Heart right ventricle (tissue), 16 donors: ENCODE measurements at regions not wholly inside any gene's neighbourhood (a gene's known extent, or its start where the extent isn't known, plus 50 kb on each side); places are given as distances from the start of the nearest gene placed in this dataset.

Experiments used
- ATAC-seq, 8 donors: fragments of 200-7000 bp; cut with Tn5 transposase; one replicate each; pipeline ENCODE4 v1.9.1; 2020; ENCODE audit warnings: mild to moderate bottlenecking in 8 of 8, moderate library complexity in 8 of 8, moderate number of reproducible peaks in 1 of 8
- DNase-seq, 2 donors: peaks; one replicate each; pipeline ENCODE4 v3.0.0-alpha.2; 2020
- H3K27ac ChIP-seq, 10 donors: fragments of 200-600 bp; sonication (generic) in 2 of 10; one replicate each; pipeline versions ENCODE4 v1.5.0 to v1.8.0; 2020 to 2022; ENCODE audit warnings: mild to moderate bottlenecking in 3 of 10
- H3K27me3 ChIP-seq, 7 donors: fragments of 200-600 bp; one replicate each; pipeline ENCODE4 v1.8.0; 2021 to 2022; ENCODE audit warnings: mild to moderate bottlenecking in 2 of 7
- H3K36me3 ChIP-seq, 9 donors: fragments of 200-600 bp; sonication (generic) in 1 of 9; one replicate each; pipeline versions ENCODE4 v1.5.0 to v1.8.0; 2020 to 2022; ENCODE audit warnings: mild to moderate bottlenecking in 2 of 9
- H3K4me1 ChIP-seq, 9 donors: fragments of 200-600 bp; sonication (generic) in 1 of 9; one replicate each; pipeline versions ENCODE4 v1.5.0 to v1.8.0; 2020 to 2022; ENCODE audit warnings: mild to moderate bottlenecking in 4 of 9
- H3K4me3 ChIP-seq, 10 donors: fragments of 200-600 bp; sonication (generic) in 2 of 10; one replicate each; pipeline versions ENCODE4 v1.5.0 to v1.8.0; 2020 to 2022; ENCODE audit warnings: mild to moderate bottlenecking in 7 of 10, moderate library complexity in 2 of 10
- H3K9me3 ChIP-seq, 11 donors: fragments of 200-600 bp in 10 of 11; sonication (generic) in 2 of 11; one replicate each; pipeline versions ENCODE4 v1.5.0 to v1.8.0; 2013 to 2022; ENCODE audit warnings: mild to moderate bottlenecking in 2 of 11, control low read depth in 1 of 11, moderate library complexity in 1 of 11
- CTCF ChIP-seq, 9 donors: fragments of 200-600 bp; sonication (generic) in 2 of 9; IDR thresholded peaks; one replicate each; pipeline versions ENCODE4 v1.5.0 to v1.8.0; 2021 to 2022; ENCODE audit warnings: antibody characterized with exemption in 9 of 9, mild to moderate bottlenecking in 5 of 9, moderate library complexity in 1 of 9
- whole genome bisulfite sequencing, 2 donors: extraction: QIAGEN DNeasy Blood & Tissue Kit; methylation state at CpG; one replicate each; pipeline ENCODE4 v1.1.7; 2013; ENCODE audit warnings: inconsistent platforms in 1 of 2; 5-methylcytosine and 5-hydroxymethylcytosine counted together
- intact Hi-C, 10 donors: fragments of 100-400 bp; cut with DNase I; formaldehyde crosslinking; loops; one replicate each; pipeline versions ENCODE4 v1.11.1 to v1.14.2; 2022
- donor health status: Arrhythmogenic right ventricular cardiomyopathy.
- donor health status: ischemic (EF 13 %, LVEDD 7.1; RV severe dilation, severe dysfunction).
- donor health status: healthy with polysubstance abuse.
- donor health status: DM: no; HTN: yes; CAD: no.
- donor health status: DM: no; HTN: no; CAD: no.
- donor health status: ischemic (EF 25% LVEDD 6.9; RV normal size, moderate dysfunction).
- donor health status: ischemic (EF 25% LVEDD 5.7; RV mildly dilated, moderate dysfunction).
- donor health status: healthy.
- donor health status: DM: yes; HTN: yes; CAD: no.
- donor health status: Ischemic cardiomyopathy.
- donor health status: ischemic (EF 35%, LVEDD 5.7; RV mildly dilated, moderate dysfunction).
- donor health status: nonischemic (EF 11% LVEDD 7.7; RV severe dilation, severe dysfunction).
- donor health status: DM: yes; HTN: yes; CAD: no.
- donor health status: PGD.
- donor health status: ischemic (EF 29% LVEDD 5.4; RV normal size, mild dysfunction).
- donor health status: nonischemic (EF 23%, LVEDD 6.1; RV moderate dilation, normal function).

- ATAC-seq, result no peak
Observed at GRCh38 chr2:22810602-22811001, 574.4 kb upstream of the KLHL29 start.

DNA sequence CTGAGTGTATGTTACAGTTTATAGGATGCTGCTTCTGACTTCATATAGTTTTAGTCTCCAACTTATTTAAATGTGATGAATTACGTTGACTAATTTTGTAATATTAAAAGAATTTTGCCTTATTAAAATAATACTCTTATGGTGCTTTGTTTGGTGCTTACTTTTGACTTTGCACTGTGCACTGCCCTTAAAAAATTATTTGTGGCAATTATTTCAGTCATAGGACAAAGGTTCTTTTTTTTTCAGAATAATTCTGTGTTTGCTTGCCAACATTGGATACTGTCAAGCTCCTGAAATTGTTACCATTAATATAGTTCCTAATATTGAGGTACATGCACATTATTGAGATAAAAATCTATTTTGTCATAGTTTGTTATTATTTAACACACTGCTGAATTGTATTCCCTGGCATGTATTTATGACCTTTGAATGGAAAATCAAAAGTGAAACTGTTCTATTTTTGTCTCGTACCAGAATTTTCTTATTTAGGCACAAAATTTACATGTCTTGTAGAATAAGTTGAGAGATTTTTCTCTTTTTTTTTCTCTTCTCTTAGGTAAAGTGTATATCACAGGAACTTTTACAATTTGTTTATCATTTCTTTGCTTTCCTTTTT lies 572.8 kb upstream of the KLHL29 start:
- no peak for ATAC-seq
- peaks cover 0 to 4% (median 0%) of the 10 kb centered on the region in 11 donors for H3K9me3 ChIP-seq
- H3K36me3 ChIP-seq, result no peaks in the 10 kb centered on the region
- intact Hi-C loops, result no loop called here
- no peak for DNase-seq
- H3K27ac ChIP-seq, result no peak overlapping the region
- TF ChIP-seq CTCF (IDR thresholded peaks at IDR 0.05), result no peak
- peaks cover 0 to 5% (median 0%) of the 10 kb centered on the region in 7 donors for H3K27me3 ChIP-seq
- no peaks in the 10 kb centered on the region for H3K4me1 ChIP-seq
- WGBS, 2 donors, result 55 to 65% methylated on average over 2 of the region's 2 CpGs
- no peak overlapping the region for H3K4me3 ChIP-seq

More at GRCh38 chr2:22810602-22811001, 574.4 kb upstream of the KLHL29 start:
- DNase-seq, result no peak
- intact Hi-C loops, result no loop called here
- no peak for TF ChIP-seq CTCF (IDR thresholded peaks at IDR 0.05)
- Histone ChIP-seq H3K36me3 (no peaks in the 10 kb centered on the region), H3K27ac (no peak overlapping the region), H3K27me3 (peaks cover 0 to 5% (median 0%) of the 10 kb centered on the region in 7 donors), H3K9me3 (peaks cover 0 to 16% (median 0%) of the 10 kb centered on the region in 11 donors), H3K4me1 (no peaks in the 10 kb centered on the region), H3K4me3 (no peak overlapping the region)
- WGBS, 2 donors, result 70 to 74% methylated on average over 2 of the region's 2 CpGs

DNA sequence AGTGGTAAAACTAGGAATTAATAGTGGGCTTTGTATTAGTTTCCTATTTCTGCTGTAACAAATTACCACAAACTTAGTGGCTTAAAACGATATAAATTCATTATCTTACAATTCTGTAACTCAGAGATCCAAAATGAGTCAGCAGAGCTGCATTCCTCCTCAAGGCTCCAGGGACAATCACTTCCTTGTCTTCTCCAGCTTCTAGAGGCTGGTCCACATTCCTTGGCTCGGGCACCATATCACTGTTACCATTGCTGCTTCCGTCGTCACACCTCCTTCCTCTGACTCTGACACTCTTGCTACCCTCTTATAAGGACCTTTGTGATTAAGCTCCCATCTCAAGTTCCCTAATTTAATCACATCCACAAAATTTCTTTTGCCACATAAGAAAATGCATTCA lies 567.8 kb upstream of the KLHL29 start:
- no peak for DNase-seq
- Histone ChIP-seq H3K4me1 (no peaks in the 10 kb centered on the region), H3K4me3 (no peak overlapping the region), H3K9me3 (no peaks in the 10 kb centered on the region), H3K27ac (no peak overlapping the region), H3K36me3 (no peaks in the 10 kb centered on the region), H3K27me3 (peaks cover 0 to 5% (median 0%) of the 10 kb centered on the region in 7 donors)
- ATAC-seq, result peak in 1 of 8 donors; percentile 48
- intact Hi-C loops, result no loop called here
- 32 to 40% methylated on average over 4 of the region's 4 CpGs for WGBS, 2 donors
- TF ChIP-seq CTCF (IDR thresholded peaks at IDR 0.05), result no peak

DNA sequence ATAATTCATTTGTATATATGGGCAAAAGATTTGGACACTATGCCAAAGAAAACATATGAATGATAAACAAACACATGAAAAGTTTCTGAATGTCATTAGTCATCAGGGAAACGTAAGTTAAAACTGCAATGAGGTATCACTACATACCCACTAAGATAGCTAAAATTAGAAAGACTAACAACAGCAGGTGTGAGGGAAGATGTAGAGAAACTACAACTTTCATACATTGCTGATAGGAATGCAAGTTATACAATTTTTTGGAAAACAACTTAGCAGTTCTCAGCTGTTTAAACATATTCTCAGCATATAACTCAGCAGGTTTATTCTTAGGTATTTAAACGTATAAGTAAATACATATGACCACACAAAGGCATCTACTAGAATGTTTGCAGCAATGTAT lies 563.5 kb upstream of the KLHL29 start:
- Histone ChIP-seq H3K4me3 (no peak overlapping the region), H3K4me1 (no peaks in the 10 kb centered on the region), H3K9me3 (no peaks in the 10 kb centered on the region), H3K27me3 (peaks cover 0 to 4% (median 0%) of the 10 kb centered on the region in 7 donors), H3K36me3 (no peaks in the 10 kb centered on the region), H3K27ac (no peak overlapping the region)
- TF ChIP-seq CTCF (IDR thresholded peaks at IDR 0.05), result no peak
- 52 to 62% methylated on average over 2 of the region's 2 CpGs for WGBS, 2 donors
- ATAC-seq (no peak), DNase-seq (no peak)
- intact Hi-C loops, result no loop called here
